H9 (cell line): ENCODE measurements at regions not wholly inside any gene's neighbourhood (a gene's known extent, or its start where the extent isn't known, plus 50 kb on each side); places are given as distances from the start of the nearest gene placed in this dataset.

Experiments
- DNase-seq: peaks from one replicate; pipeline ENCODE4 v3.0.0-alpha.2; 2017
- H2AFZ ChIP-seq: one replicate; pipeline ENCODE4 v1.6.1; 2013; ENCODE audit warnings: mild to moderate bottlenecking, low read length, control low read depth, moderate library complexity
- H2AK5ac ChIP-seq: 2 replicates; pipeline ENCODE4 v1.6.1; 2013; ENCODE audit warnings: low read length, control low read depth, mixed read lengths; ENCODE audit not compliant: insufficient read length
- H2BK120ac ChIP-seq: one replicate; pipeline ENCODE4 v1.6.1; 2013; ENCODE audit warnings: low read depth, mild to moderate bottlenecking, low read length, control low read depth, inconsistent platforms; ENCODE audit not compliant: poor library complexity, severe bottlenecking
- H2BK12ac ChIP-seq: 2 replicates; pipeline ENCODE4 v1.6.1; 2013; ENCODE audit warnings: low read length, control low read depth, mixed read lengths, low read depth; ENCODE audit not compliant: insufficient read length
- H2BK15ac ChIP-seq: 2 replicates; pipeline ENCODE4 v1.6.1; 2013; ENCODE audit warnings: low read depth, low read length, control low read depth
- H2BK20ac ChIP-seq: one replicate; pipeline ENCODE4 v1.6.1; 2013; ENCODE audit warnings: low read depth, mild to moderate bottlenecking, low read length, control low read depth, inconsistent platforms; ENCODE audit not compliant: poor library complexity, severe bottlenecking
- H2BK5ac ChIP-seq: 2 replicates; pipeline ENCODE4 v1.6.1; 2013; ENCODE audit warnings: low read length, control low read depth, mixed read lengths; ENCODE audit not compliant: insufficient read length
- H3K14ac ChIP-seq: 2 replicates; pipeline ENCODE4 v1.6.1; 2013; ENCODE audit warnings: low read length, control low read depth; ENCODE audit not compliant: insufficient read depth
- H3K18ac ChIP-seq: 2 replicates; pipeline ENCODE4 v1.6.1; 2013; ENCODE audit warnings: low read depth, mild to moderate bottlenecking, mixed read lengths, low read length, control low read depth; ENCODE audit not compliant: insufficient read length
- H3K23ac ChIP-seq: 2 replicates; pipeline ENCODE4 v1.6.1; 2013; ENCODE audit warnings: low read length, control low read depth, mixed read lengths, low read depth; ENCODE audit not compliant: insufficient read length
- H3K23me2 ChIP-seq: 2 replicates; pipeline ENCODE4 v1.6.1; 2013; ENCODE audit warnings: low read depth, mild to moderate bottlenecking, mixed read lengths, low read length, control low read depth; ENCODE audit not compliant: insufficient read length, poor library complexity, severe bottlenecking
- H3K27ac ChIP-seq: 2 replicates; pipeline ENCODE4 v1.5.1; 2013; ENCODE audit warnings: low read length, control low read depth, mixed read lengths, low read depth; ENCODE audit not compliant: insufficient read length
- H3K27me3 ChIP-seq: 2 replicates; pipeline ENCODE4 v1.6.1; 2013; ENCODE audit warnings: low read length, control low read depth, inconsistent platforms; ENCODE audit not compliant: insufficient read depth
- H3K4ac ChIP-seq: 2 replicates; pipeline ENCODE4 v1.6.1; 2013; ENCODE audit warnings: low read depth, mild to moderate bottlenecking, control low read depth, inconsistent platforms, low read length, moderate library complexity
- H3K4me1 ChIP-seq: 2 replicates; pipeline ENCODE4 v1.6.1; 2013; ENCODE audit warnings: low read length, control low read depth, inconsistent platforms; ENCODE audit not compliant: insufficient read depth
- H3K4me2 ChIP-seq: 2 replicates; pipeline ENCODE4 v1.6.1; 2013; ENCODE audit warnings: low read length, control low read depth, mixed read lengths; ENCODE audit not compliant: insufficient read length, insufficient read depth
- H3K56ac ChIP-seq: 2 replicates; pipeline ENCODE4 v1.6.1; 2013; ENCODE audit warnings: low read depth, mild to moderate bottlenecking, mixed read lengths, low read length, control low read depth; ENCODE audit not compliant: insufficient read length
- H3K79me1 ChIP-seq: 2 replicates; pipeline ENCODE4 v1.6.1; 2013; ENCODE audit warnings: low read depth, mild to moderate bottlenecking, moderate library complexity, low read length, control low read depth, inconsistent platforms; ENCODE audit not compliant: insufficient read depth, poor library complexity, severe bottlenecking
- H3K79me2 ChIP-seq: 2 replicates; pipeline ENCODE4 v1.6.1; 2013; ENCODE audit warnings: low read length, control low read depth, inconsistent platforms; ENCODE audit not compliant: insufficient read depth
- H3K9ac ChIP-seq: 2 replicates; pipeline ENCODE4 v1.6.1; 2013; ENCODE audit warnings: low read length, control low read depth, mixed read lengths; ENCODE audit not compliant: insufficient read length; ENCODE audit errors: extremely low read depth
- H3K9me3 ChIP-seq: one replicate; pipeline ENCODE4 v1.6.1; 2013; ENCODE audit warnings: low read depth, low read length, inconsistent platforms; ENCODE audit not compliant: control insufficient read depth
- H3T11ph ChIP-seq: one replicate; pipeline ENCODE4 v1.6.1; 2013; ENCODE audit warnings: mild to moderate bottlenecking, low read length, control low read depth, inconsistent platforms
- H4K20me1 ChIP-seq: one replicate; pipeline ENCODE4 v1.6.1; 2013; ENCODE audit not compliant: control insufficient read depth, insufficient read length, insufficient read depth
- H4K5ac ChIP-seq: 2 replicates; pipeline ENCODE4 v1.6.1; 2013; ENCODE audit warnings: low read depth, mild to moderate bottlenecking, mixed read lengths, low read length, control low read depth; ENCODE audit not compliant: insufficient read length
- H4K8ac ChIP-seq: replicated peaks from 2 replicates; pipeline ENCODE4 v1.6.1; 2013; ENCODE audit warnings: low read length, control low read depth, mixed read lengths, low read depth; ENCODE audit not compliant: insufficient read length
- H4K91ac ChIP-seq: 2 replicates; pipeline ENCODE4 v1.6.1; 2013; ENCODE audit warnings: low read depth, mild to moderate bottlenecking, moderate library complexity, mixed read lengths, low read length, control low read depth; ENCODE audit not compliant: insufficient read length
- H3K27ac Mint-ChIP-seq, 3 experiments: 2 replicates in 2 of 3; 3 replicates in 1 of 3; pipeline ENCODE4 v1.8.0; 2020 to 2021; ENCODE audit warnings: mixed read lengths in 3 of 3, mild to moderate bottlenecking in 1 of 3, moderate library complexity in 1 of 3
- H3K27me3 Mint-ChIP-seq: 2 replicates; pipeline ENCODE4 v1.8.0; 2021; ENCODE audit warnings: low read depth, mild to moderate bottlenecking, moderate library complexity, mixed read lengths
- H3K36me3 Mint-ChIP-seq, 3 experiments: 2 replicates in 2 of 3; 3 replicates in 1 of 3; pipeline ENCODE4 v1.8.0; 2020 to 2021; ENCODE audit warnings: low read depth in 3 of 3, mixed read lengths in 3 of 3; ENCODE audit not compliant: insufficient read depth in 1 of 3
- H3K4me1 Mint-ChIP-seq, 2 experiments: 2 replicates each; pipeline ENCODE4 v1.8.0; 2020; ENCODE audit warnings: mixed read lengths in 2 of 2
- H3K4me3 Mint-ChIP-seq, 2 experiments: 2 replicates in 1 of 2; 3 replicates in 1 of 2; pipeline ENCODE4 v1.8.0; 2020 to 2021; ENCODE audit warnings: mild to moderate bottlenecking in 2 of 2, mixed read lengths in 2 of 2, moderate library complexity in 1 of 2
- H3K9me3 Mint-ChIP-seq, 2 experiments: 2 replicates in 1 of 2; 3 replicates in 1 of 2; pipeline ENCODE4 v1.8.0; 2020; ENCODE audit warnings: mild to moderate bottlenecking in 2 of 2, mixed read lengths in 2 of 2, moderate library complexity in 1 of 2
- CTCF ChIP-seq: fragments of 200-600 bp; sonication (generic); conservative IDR thresholded peaks from 3 replicates; pipeline ENCODE4 v1.8.0; 2021; ENCODE audit warnings: antibody characterized with exemption, mild to moderate bottlenecking
- WGBS: extraction: QIAGEN DNeasy Blood & Tissue Kit; methylation state at CpG from one replicate; pipeline ENCODE4 v1.1.7; 2013; ENCODE audit warnings: missing lambda C conversion rate, low lambda C conversion rate, mixed read lengths; ENCODE audit not compliant: insufficient read length; ENCODE audit errors: extremely low coverage; 5-methylcytosine and 5-hydroxymethylcytosine counted together

GRCh38 chr1:194730304-194730703 is 1543.9 kb upstream of the B3GALT2 start:
- Histone ChIP-seq H2BK12ac (no peak overlapping the region), H2BK15ac (no peak overlapping the region), H3K23ac (no peak overlapping the region), H3K18ac (no peak overlapping the region), H2AFZ (no peak overlapping the region), H3K9me3 (no peaks in the 10 kb centered on the region), H3K79me2 (no peaks in the 10 kb centered on the region), H2BK5ac (no peak overlapping the region), H4K5ac (no peak overlapping the region), H3K9ac (no peak overlapping the region), H2BK120ac (no peak overlapping the region), H3T11ph (no peak overlapping the region), H4K20me1 (no peaks in the 10 kb centered on the region), H3K79me1 (no peaks in the 10 kb centered on the region), H3K56ac (no peak overlapping the region), H3K23me2 (no peaks in the 10 kb centered on the region), H3K4me1 (no peaks in the 10 kb centered on the region), H2AK5ac (no peak overlapping the region), H4K91ac (no peak overlapping the region), H3K27me3 (no peaks in the 10 kb centered on the region), H3K4me2 (no peak overlapping the region), H3K27ac (no peak overlapping the region), H4K8ac (no peak overlapping the region), H2BK20ac (no peak overlapping the region), H3K4ac (no peak overlapping the region), H3K14ac (no peak overlapping the region)
- Mint-ChIP-seq H3K27me3 (no peaks in the 10 kb centered on the region), H3K27ac (no peak overlapping the region), H3K4me1 (peaks cover 0 to 3% of the 10 kb centered on the region in 2 experiments; a peak in 2 of 4 replicates), H3K4me3 (no peak overlapping the region), H3K36me3 (no peaks in the 10 kb centered on the region), H3K9me3 (no peaks in the 10 kb centered on the region)
- DNase-seq: no peak
- WGBS: no CpG with 5 or more reads among the region's 3 CpGs
- no peak for TF ChIP-seq CTCF
